OCI-LY3 (cell line): ENCODE measurements at regions not wholly inside any gene's neighbourhood (a gene's known extent, or its start where the extent isn't known, plus 50 kb on each side); places are given as distances from the start of the nearest gene placed in this dataset.

Source experiments
- EZH2phosphoT487 ChIP-seq: fragments of 200-600 bp; shearing (Covaris generic); IDR thresholded peaks from 2 replicates; pipeline ENCODE4 v1.6.1; 2018; ENCODE audit warnings: antibody characterized with exemption, mixed run types, low read depth
- TF ChIP-seq, protein P1 (sequence below): fragments of 200-600, 300-600 bp; sonication (generic); IDR thresholded peaks from 2 replicates; pipeline ENCODE4 v1.5.1; 2014; ENCODE audit warnings: antibody characterized with exemption, low read length, low read depth

- TF ChIP-seq, protein P1, sequence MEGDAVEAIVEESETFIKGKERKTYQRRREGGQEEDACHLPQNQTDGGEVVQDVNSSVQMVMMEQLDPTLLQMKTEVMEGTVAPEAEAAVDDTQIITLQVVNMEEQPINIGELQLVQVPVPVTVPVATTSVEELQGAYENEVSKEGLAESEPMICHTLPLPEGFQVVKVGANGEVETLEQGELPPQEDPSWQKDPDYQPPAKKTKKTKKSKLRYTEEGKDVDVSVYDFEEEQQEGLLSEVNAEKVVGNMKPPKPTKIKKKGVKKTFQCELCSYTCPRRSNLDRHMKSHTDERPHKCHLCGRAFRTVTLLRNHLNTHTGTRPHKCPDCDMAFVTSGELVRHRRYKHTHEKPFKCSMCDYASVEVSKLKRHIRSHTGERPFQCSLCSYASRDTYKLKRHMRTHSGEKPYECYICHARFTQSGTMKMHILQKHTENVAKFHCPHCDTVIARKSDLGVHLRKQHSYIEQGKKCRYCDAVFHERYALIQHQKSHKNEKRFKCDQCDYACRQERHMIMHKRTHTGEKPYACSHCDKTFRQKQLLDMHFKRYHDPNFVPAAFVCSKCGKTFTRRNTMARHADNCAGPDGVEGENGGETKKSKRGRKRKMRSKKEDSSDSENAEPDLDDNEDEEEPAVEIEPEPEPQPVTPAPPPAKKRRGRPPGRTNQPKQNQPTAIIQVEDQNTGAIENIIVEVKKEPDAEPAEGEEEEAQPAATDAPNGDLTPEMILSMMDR = no peak
- no peak for TF ChIP-seq EZH2phosphoT487
Observed at GRCh38 chr6:166850677-166851076, 105.7 kb downstream of the RNASET2 start.
